ENCODE measurements at regions not wholly inside any gene's neighbourhood (a gene's known extent, or its start where the extent isn't known, plus 50 kb on each side); places are given as distances from the start of the nearest gene placed in this dataset.

DNA sequence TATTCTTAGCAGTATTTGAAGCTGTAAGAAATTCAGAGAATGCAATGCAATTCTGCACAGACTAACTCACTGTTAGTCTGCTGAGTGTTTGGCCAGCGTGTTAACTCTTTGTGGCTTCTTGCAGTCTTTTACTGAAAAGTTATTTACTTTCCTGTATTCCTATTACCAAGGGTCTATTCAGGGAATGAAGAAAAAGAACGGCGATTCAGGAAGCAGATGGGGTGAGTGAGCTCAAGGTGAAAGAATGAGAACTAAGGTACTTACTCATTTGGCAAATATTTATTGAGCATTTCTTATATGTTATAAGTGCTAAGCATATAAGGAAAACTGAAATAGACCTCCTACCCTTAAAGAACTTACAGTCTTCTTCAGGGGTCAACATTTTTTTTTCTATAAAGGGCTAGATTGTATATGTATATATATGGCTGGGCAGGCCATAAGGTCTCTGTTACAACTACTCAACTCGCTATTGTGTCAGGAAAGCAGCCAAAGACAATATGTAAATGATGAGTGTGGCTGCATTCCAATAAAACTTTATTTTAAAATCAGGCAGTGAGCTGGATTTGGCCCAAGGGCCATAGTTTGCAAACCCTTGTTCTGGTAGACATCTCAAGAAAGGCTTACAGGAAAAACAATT lies 271.9 kb upstream of the GADL1 start:
- DNase-seq (no peak), ATAC-seq (no peak)
- intact Hi-C loops (cut with micrococcal nuclease): no loop called here

DNA sequence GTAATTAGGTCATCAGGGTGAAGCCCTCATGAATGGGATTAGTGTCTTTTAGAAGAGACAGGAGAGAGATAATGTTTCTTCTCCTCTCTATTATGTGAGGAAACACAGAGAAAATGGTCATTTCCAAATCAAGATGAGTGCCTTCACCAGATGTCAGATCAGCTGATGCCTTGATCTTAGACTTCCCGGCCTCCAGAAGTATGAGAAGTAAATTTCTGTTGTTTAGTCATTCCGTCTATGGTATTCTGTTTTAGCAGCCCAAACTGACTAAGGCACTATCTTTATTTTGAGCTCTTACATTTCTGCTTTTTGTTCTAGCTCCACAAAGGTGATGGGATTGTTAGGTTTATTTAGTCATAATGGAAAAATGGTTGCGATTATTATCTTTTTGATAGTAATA lies 273.2 kb upstream of the GADL1 start:
- intact Hi-C loops (cut with micrococcal nuclease): no loop called here
- ATAC-seq (no peak), DNase-seq (no peak)

DNA sequence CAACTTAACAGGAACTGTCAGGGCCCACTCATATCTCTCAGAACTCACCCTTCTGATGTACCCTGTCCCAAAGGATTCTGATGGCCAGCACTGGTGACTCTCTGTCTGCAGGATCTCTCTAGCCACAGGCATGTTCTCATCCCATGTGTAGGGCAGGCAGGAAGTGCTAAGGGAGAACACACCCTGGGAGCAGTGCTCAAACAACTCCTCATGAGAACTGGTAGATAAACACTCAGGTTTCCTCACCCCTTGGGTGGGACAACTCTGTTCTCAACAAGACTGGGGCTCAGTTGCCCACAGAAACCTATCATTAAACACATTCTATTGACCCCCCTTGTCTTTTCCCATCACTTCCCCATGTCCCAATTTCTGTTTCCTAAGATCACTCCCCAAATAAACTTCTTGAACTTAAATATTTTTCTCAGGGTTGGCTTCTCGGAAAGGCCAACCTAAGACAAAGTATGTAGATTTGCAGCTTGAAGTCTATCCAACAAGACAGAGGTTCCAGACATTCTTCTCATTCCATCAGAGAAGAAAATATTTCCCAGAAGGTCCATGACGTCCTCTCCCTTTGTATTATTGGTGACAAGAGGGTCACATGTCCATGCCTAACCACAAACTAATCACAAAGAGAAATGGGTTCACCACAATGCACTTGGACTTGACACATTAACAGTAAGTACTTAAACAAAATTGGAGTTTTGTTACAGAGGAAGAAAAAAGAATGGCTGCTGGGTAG lies 276.6 kb upstream of the GADL1 start:
- DNase-seq: no peak
- intact Hi-C loops (cut with micrococcal nuclease): no loop called here
- ATAC-seq: no peak

DNA sequence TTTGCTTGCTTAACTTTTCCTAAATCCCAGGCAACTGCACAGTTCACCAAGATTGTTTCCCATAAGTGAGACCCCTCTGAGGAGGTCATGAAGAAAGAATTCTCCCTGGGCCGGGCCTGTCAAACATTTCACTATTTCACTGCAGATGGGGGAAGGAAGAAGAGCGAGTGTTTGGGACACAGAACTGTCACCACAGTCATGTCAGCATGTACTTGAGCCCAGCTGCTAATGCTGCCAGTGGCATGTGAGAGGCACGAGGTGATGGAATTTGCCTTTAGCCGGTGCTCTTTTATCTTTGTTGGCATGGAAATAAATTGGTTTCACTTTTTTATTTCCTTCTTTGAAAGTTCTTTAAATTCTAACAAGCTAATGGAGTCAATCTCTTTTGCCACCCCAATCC lies 277.9 kb upstream of the GADL1 start:
- DNase-seq (no peak), ATAC-seq (peak; percentile 36)
- intact Hi-C loops (cut with micrococcal nuclease): no loop called here

DNA sequence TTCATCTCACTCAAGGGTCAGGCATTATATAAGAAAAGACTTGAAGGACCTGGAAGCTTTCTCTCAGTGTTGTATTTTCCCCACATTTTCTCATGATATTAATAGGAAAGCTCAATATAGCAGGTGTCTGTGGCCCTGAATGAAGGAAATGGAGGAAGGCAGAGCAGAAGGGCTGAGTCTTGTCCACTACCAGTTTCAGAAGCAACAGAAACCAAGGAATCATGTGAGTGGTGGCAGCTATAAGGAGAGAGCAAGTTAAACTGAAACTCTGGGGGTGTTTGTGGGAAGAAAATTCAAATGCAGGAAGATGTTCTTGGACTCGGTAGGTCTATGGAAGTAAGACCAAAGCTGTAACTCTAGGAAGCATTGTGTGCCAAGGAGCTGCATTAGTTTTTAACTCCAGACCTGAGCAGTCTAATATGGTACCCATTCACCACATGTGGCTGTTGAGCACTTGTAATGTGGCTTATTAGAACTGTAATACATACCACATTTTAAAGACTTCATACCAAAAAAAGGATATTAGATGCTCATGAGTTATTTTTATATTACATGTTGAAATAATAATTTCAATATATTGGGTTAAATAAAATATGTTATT lies 278.8 kb upstream of the GADL1 start:
- intact Hi-C loops (cut with micrococcal nuclease): no loop called here
- DNase-seq: no peak

DNA sequence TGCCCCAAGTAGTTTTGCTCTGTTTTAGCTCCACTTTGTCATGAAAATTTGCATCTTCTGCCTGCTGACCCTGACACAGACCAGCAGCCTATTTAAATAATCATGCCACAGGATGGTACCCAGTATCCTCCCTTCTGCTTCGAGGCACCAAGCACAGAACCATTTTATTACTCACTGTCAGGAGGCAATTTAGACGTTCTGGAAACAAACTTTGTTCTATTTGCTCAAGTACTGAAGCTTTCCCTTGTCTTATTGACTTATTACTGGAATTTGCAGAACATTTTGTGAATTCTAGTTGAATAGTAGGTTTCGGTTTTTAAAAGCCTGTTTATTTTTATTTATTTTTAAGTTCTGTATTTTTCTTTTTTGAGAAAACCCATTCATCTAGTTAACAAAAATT lies 279.6 kb upstream of the GADL1 start:
- intact Hi-C loops (cut with micrococcal nuclease): no loop called here
- ATAC-seq (no peak), DNase-seq (no peak)

More for the DNA sequence above, 278.8 kb upstream of the GADL1 start:
- no peak for ATAC-seq

DNA sequence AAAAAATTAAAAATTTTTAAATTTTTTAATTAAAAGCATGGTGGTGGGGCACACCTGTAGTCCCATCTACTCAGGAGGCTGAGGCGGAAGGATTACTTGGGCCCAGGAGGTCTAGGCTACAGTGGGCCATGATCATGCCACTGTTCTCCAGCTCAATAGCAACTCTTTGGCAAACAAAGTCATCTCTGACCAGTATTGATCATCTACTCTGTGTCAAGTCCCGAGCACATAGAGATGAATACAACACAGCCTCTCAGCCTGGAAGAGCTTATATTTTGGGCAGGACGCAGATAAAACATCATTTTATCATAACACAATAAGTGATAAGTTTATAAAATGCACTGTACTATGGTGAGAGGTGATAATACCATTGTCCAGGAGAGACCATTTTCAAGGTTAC lies 281.6 kb upstream of the GADL1 start:
- intact Hi-C loops (cut with micrococcal nuclease): no loop called here

DNA sequence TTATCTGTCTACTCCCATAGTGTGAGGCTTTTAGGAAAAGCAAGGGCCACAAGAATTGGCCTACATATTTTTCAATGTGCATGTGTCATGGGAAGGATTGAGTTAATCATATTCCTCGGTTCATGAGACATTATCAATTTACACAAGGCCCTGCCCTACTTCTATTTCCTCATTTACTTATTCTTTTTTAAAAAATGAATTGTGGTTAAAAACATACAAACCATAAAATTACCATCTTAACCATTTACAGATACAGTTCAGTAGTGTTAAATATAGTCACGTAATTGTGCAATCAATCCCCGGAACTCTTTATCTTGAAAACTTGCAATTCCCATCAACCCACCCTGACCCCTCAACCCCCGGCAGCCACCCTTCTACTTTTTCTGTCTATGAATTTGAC lies 284.0 kb upstream of the GADL1 start:
- DNase-seq (no peak), ATAC-seq (no peak)

More for the DNA sequence above, 281.6 kb upstream of the GADL1 start:
- DNase-seq (no peak), ATAC-seq (no peak)

DNA sequence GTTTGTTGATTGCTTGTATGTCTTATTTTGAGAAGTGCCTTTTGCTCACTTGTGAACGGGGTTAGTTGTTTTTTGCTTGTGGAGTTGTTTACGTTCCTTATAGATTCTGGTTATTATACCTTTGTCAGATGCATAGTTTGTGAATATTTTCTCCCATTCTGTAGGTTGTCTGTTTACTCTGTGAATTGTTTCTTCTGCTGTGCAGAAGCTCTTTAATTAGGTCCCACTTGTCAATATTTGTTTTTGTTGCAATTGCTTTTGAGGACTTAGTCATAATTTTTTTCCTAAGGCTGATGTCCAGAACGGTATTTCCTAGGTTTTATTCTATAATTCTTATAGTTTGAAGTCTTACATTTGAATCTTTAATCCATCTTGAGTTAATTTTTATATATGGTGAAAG lies 285.3 kb upstream of the GADL1 start:
- ATAC-seq: no peak
- intact Hi-C loops (cut with micrococcal nuclease): no loop called here
- DNase-seq: no peak

More for the DNA sequence above, 284.0 kb upstream of the GADL1 start:
- intact Hi-C loops (cut with micrococcal nuclease): no loop called here

DNA sequence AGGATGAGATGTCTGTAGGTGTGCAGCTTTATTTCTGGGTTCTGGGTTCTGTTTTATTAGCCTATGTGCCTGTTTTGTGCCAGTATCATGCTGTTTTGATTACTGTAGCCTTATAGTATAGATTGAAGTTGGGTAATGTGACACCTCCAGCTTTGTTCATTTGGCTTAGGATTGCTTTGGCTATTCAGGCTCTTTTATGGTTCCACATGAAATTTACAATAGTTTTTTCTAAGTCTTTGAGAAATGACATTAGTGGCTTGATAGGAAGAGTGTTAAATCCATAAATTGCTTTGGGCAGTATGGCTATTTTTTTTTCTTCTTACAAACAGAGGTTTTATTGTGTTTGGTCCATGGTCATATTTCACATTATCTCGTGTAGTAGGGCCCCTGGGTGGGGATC lies 285.8 kb upstream of the GADL1 start:
- no peak for ATAC-seq
- intact Hi-C loops (cut with micrococcal nuclease): no loop called here
- DNase-seq: no peak

DNA sequence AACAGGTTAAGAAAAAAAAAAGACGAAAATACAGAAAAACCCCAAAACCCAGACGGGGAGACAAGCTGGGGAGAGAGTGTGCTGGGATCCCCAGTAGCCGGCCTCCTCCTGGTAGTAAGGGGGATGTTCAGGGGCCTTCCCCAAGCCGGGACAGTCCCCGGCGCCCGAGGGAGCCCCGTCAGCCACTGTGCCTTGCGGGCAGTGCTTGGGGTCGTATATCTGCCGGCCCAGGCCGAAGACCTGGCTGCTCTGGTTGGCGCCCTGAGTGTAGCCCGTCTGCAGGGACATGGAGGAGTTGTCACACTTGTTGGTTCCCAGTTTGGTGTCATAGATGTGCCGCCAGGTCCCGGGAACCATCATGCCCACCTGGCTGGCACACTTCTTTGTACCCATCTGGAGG lies 287.2 kb upstream of the GADL1 start:
- ATAC-seq: no peak
- intact Hi-C loops (cut with micrococcal nuclease): no loop called here
- DNase-seq: peak; percentile 20

DNA sequence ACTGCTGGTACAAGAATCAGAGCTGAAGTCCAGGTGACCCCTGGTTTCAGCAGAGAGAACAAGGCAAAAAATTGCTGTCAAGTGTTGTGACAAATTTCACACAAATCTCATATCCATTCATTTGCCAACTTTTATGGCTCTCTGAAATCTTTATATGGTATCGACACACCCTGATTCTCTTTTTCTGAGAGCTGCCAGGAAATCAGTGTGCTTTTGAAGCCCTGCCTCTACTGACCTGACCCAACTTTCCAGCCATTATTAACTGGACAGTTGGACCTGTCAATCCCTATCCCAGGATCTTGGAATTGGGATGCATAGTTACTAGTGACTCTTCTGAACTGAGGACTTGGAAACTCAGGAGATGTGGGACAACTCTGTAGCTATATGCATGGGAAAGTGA lies 288.2 kb upstream of the GADL1 start:
- ATAC-seq (no peak), DNase-seq (no peak)
- intact Hi-C loops (cut with micrococcal nuclease): no loop called here

DNA sequence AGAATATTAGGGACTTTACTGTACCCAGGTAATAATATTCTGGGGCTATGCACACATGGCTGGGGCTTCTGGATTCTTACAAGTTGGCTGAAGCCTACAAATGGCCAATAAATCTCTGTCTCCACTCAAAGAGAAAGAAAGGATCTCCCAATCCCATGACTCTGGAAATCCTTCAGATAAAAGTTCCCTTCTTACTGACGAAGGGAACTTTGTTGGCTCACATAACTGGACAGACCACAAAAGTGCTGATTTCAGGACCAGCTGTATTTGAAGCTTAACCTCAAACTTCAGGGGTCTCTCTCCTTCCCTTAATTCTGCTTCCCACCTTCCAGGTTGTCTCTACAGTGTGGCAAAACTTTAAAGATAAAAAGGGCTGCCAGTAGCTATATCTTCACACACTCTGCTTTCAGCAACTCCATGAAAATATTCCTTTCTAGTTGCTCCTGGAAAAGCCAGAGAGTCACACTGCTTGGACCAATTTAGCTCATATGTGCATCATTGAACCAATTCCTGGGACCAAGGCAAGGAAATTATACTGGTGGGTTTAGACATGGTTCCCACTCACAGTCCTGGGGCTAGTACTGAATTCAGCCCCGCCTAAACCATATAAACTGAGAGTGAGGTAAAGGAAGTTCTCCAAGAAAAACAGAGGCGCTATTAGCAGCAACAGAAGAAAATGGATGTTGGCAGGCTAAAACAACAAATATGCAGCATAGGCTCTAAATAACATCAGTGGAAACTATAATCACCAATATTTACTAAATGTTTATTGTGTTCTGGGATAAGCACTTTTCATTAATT lies 290.0 kb upstream of the GADL1 start:
- ATAC-seq (no peak), DNase-seq (no peak)
- intact Hi-C loops (cut with micrococcal nuclease): no loop called here

DNA sequence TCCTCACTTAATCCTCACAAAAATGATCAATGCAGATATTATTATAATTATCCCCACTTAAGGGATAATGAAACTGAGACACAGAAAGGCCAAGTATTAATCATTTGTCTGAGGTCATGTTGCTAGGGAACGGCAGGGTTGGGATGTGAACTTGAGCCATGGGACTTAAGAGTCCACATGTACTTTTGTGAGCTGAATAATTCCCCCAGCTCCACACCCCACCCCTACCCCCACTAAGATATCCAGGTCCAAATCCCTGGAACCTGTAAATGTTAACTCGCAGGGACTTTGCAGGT lies 290.5 kb upstream of the GADL1 start:
- no peak for DNase-seq

DNA sequence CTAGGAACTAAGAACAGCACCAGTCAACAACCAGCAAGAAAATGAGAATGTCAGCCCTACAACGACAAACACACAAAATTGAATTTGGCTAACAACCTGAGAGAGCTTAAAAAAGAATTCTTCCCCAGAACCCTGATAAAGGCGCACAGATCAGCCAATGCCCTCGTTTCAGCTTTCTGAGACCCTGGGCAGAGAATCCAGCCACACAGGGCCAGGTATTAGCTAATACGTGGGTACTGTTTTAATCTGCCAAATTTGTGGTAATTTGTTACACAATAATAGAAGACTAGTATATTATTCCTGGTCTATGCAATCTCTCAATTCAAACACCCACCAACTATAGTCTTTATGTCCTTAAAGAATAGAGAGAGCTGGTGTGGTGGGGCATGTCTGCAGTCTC lies 291.6 kb upstream of the GADL1 start:
- ATAC-seq: no peak
- intact Hi-C loops (cut with micrococcal nuclease): no loop called here
- no peak for DNase-seq

More for the DNA sequence above, 290.5 kb upstream of the GADL1 start:
- intact Hi-C loops (cut with micrococcal nuclease): no loop called here
- ATAC-seq: peak; percentile 52

DNA sequence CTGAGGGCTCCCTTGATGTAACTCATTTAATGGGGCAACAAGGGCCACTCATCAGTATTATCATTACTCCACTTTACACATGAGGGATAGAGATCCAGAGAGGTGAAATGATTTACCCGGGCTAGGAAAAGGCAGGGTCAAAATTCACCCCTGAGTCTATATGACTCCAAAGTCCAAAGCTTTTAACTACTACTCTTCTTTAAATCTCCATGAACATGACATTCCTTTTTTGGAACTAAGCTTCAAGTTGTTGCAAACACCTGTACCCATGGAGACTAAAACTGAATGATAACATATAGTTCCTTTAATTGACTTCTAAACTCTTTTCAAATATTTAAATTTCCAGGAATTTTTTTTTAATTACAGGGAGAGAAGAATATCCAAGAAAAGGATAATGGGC lies 292.9 kb upstream of the GADL1 start:
- ATAC-seq: no peak
- DNase-seq: no peak
- intact Hi-C loops (cut with micrococcal nuclease): no loop called here

DNA sequence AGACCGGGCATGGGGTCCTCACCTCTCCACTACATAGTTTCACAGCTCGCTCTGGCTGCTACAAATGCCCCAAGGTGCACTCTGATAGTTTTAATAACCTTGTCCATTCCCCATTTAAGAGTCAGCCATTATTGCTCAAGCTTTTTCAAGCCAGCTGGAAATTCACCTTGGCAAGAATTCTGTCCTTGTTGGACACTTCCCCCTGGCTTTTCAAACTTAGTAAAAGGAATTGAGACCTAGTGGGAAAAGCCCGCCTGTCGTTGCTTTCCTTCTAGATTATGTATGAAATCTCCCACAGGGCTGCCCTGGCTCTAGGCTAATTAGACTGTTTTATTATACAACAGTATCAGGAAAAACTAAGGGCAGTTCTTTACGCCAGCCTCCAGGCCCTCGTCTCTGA lies 293.7 kb upstream of the GADL1 start:
- intact Hi-C loops (cut with micrococcal nuclease): no loop called here
- peak; percentile 84 for ATAC-seq
- peak; percentile 30 for DNase-seq

DNA sequence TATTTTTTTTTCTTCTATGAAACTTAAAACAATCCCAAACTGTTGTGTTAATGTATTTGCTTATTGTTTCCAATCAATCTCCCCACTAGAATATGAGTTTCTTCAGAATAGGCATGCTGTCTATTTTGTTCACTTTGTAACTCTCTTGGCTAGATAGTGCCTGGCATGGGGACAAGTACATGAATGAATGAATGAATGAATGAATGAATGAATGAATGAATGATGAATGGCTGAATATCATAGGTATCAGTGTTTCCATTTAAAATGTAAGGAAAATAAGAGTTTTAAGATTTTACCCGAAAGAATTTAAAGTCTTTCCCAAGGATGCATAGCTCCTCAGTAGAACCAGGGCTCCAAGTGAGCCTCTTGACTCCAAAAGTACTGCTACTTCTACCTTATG lies 294.9 kb upstream of the GADL1 start:
- ATAC-seq: no peak
- DNase-seq: no peak
- intact Hi-C loops (cut with micrococcal nuclease): no loop called here

DNA sequence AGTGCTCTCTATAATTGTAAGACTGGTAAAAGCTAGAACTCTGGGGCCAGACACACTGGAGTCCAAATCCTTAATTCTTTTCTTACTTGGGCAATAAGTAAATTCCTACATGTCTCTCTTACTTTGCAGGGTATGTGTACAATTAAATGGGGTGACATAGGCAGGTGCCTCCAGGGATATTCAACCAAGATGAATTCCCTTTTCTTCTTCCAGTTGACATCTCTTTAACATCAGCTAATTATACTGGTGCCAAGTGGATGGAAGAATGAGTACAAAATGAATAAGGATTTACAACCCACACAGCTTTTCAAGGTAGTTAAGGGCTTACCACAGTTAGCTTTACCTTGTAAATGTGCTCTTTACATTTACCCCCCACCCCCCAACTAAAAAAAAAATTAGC lies 295.5 kb upstream of the GADL1 start:
- intact Hi-C loops (cut with micrococcal nuclease): no loop called here
- ATAC-seq: no peak
- no peak for DNase-seq

DNA sequence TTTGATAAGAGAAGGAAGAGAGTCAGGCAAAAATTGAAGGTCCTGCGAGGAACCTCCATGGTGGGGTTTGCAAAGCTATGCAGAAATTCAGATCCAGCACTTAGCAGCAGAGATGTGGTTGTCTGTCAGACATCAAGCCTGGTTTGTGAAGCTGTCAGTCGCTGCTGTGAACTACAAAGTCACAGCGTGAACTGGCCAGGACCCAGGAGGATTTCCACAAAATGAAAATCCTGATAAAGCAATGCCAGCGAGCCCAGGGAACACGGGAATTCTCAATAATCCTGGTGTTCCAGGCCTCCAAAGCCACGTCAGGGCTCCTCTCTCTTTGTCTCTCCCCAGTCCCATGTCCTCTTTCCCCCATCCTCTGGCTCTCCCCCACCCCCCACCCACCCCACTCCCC lies 296.9 kb upstream of the GADL1 start:
- intact Hi-C loops (cut with micrococcal nuclease): no loop called here
- ATAC-seq (no peak), DNase-seq (no peak)
